IMR-90 (cell line): ENCODE measurements at regions not wholly inside any gene's neighbourhood (a gene's known extent, or its start where the extent isn't known, plus 50 kb on each side); places are given as distances from the start of the nearest gene placed in this dataset.

Experiments
- CEBPB ChIP-seq: IDR thresholded peaks from 2 replicates; pipeline ENCODE4 v1.6.1; 2012; ENCODE audit warnings: low read depth, low read length, improper control_type of control experiment
- ELK1 ChIP-seq: fragments of 150-350 bp; IDR thresholded peaks from 2 replicates; pipeline ENCODE4 v1.6.1; 2016; ENCODE audit warnings: low read depth, mild to moderate bottlenecking, low read length, moderate library complexity, borderline replicate concordance
- MAZ ChIP-seq: IDR thresholded peaks from 2 replicates; pipeline ENCODE4 v1.6.1; 2012; ENCODE audit warnings: low read depth, mild to moderate bottlenecking, low read length, improper control_type of control experiment, moderate library complexity, borderline replicate concordance
- NFE2L2 ChIP-seq: fragments of 150-350 bp; IDR thresholded peaks from 2 replicates; pipeline ENCODE4 v1.6.1; 2016; ENCODE audit warnings: low read depth, mild to moderate bottlenecking, low read length
- POLR2A ChIP-seq: IDR thresholded peaks from 2 replicates; pipeline ENCODE4 v1.6.1; 2012; ENCODE audit warnings: mild to moderate bottlenecking, low read depth, low read length
- RAD21 ChIP-seq: IDR thresholded peaks from 2 replicates; pipeline ENCODE4 v1.6.1; 2012; ENCODE audit warnings: low read length, improper control_type of control experiment
- RCOR1 ChIP-seq: IDR thresholded peaks from 2 replicates; pipeline ENCODE4 v1.6.1; 2012; ENCODE audit warnings: mild to moderate bottlenecking, low read length, improper control_type of control experiment; ENCODE audit not compliant: insufficient replicate concordance
- RFX5 ChIP-seq: IDR thresholded peaks from 2 replicates; pipeline ENCODE4 v1.8.0; 2012; ENCODE audit warnings: low read depth, mild to moderate bottlenecking, low read length, moderate library complexity
- SMC3 ChIP-seq: fragments of 150-350 bp; IDR thresholded peaks from 2 replicates; pipeline ENCODE4 v1.6.1; 2016; ENCODE audit warnings: low read depth, mild to moderate bottlenecking, antibody characterized with exemption, low read length, moderate library complexity
- TF ChIP-seq, protein P1 (sequence below): conservative IDR thresholded peaks from 2 replicates; pipeline ENCODE4 v1.5.1; 2012; ENCODE audit warnings: mild to moderate bottlenecking, low read depth, low read length, improper control_type of control experiment
- TF ChIP-seq, protein P2 (sequence below): fragments of 150-350 bp; IDR thresholded peaks from 2 replicates; pipeline ENCODE4 v1.6.1; 2017; ENCODE audit warnings: mild to moderate bottlenecking, antibody characterized with exemption, low read length, low read depth

DNA sequence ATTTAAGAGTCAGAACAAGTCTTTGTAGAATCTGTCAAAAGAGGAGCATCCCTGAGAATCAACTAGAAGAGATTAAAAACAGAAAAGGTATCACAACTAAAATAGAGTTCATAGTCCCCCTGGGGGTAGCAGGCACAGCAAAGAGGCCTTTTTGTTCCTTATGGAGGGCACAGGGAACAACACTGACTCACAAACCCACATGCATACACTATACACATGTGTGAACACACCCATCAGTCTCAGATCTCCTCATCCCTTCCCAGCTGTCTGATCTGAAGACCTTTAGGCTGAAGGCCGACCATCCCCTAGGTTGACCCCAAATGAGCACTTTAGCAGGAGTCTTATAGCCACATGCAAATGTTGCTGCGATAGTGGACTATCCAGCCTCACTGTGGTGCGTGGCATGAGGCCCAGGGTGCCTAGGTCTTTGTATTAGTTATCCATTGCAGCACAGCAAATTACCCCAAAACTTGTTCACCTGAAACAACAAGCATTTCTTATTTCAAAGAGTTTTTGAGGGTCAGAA is 236.7 kb upstream of the EGLN3 start:
- TF ChIP-seq, protein P1, sequence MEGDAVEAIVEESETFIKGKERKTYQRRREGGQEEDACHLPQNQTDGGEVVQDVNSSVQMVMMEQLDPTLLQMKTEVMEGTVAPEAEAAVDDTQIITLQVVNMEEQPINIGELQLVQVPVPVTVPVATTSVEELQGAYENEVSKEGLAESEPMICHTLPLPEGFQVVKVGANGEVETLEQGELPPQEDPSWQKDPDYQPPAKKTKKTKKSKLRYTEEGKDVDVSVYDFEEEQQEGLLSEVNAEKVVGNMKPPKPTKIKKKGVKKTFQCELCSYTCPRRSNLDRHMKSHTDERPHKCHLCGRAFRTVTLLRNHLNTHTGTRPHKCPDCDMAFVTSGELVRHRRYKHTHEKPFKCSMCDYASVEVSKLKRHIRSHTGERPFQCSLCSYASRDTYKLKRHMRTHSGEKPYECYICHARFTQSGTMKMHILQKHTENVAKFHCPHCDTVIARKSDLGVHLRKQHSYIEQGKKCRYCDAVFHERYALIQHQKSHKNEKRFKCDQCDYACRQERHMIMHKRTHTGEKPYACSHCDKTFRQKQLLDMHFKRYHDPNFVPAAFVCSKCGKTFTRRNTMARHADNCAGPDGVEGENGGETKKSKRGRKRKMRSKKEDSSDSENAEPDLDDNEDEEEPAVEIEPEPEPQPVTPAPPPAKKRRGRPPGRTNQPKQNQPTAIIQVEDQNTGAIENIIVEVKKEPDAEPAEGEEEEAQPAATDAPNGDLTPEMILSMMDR: no peak
- TF ChIP-seq RAD21 (no peak), RCOR1 (no peak), NFE2L2 (no peak), POLR2A (no peak), MAZ (no peak), SMC3 (no peak), CEBPB (no peak), RFX5 (no peak), ELK1 (no peak)
- TF ChIP-seq, protein P2, sequence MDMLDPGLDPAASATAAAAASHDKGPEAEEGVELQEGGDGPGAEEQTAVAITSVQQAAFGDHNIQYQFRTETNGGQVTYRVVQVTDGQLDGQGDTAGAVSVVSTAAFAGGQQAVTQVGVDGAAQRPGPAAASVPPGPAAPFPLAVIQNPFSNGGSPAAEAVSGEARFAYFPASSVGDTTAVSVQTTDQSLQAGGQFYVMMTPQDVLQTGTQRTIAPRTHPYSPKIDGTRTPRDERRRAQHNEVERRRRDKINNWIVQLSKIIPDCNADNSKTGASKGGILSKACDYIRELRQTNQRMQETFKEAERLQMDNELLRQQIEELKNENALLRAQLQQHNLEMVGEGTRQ: no peak
